DMS53 (cell line): ENCODE measurements at regions not wholly inside any gene's neighbourhood (a gene's known extent, or its start where the extent isn't known, plus 50 kb on each side); places are given as distances from the start of the nearest gene placed in this dataset.

Source experiments
- DNase-seq: peaks from one replicate; lab custom pipeline; 2025; lab: John Stamatoyannopoulos, UW

DNA sequence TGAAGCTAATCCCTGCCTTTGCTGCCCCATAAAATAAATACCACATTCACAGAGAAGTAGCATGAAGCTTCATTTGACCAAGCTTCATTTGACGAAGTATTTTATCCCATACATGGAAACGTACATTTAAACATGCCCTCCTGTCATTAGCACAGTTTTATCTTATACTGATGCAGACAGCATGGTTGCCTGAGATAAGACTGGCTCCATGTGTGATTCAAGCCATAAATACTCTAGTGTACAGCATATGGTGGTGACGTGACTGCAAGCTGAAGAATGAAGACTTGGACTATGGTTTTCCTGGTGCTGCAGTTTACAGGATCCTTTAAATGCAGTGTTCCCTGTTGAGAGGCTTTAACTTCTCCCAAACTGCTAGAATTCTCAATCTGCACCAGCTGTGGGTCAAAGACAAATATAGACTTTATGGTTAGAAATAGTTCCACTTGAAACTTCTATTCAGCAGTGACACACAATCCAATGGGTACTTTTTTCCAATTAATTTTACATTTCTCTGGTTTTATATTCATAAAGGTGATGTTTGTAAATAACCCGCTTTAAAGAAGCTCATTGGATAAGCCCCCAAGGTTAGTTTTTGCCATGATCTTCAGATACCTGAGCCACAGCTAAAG, 64.9 kb downstream of the CYB561 start:
- DNase-seq: no peak

DNA sequence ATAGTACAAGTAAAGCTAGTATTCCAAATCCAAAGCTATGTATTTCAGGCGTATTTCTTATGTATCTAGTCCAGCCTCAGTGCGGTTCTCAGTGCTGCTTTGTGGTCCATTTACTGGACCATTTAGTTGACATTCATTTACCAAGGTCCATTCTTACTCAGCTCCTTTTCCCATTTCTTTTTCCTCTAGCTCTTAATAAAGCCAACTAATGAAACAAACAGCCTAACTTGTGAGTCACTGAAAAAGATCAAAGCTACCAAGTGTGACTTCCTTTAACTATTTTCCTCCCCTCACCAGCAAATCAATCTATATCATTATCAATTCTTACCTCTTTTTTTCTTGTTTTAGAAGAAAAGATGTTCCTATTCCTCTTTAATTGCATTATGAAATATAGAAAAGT, 64.0 kb downstream of the CYB561 start:
- no peak for DNase-seq
